ENCODE measurements at regions not wholly inside any gene's neighbourhood (a gene's known extent, or its start where the extent isn't known, plus 50 kb on each side); places are given as distances from the start of the nearest gene placed in this dataset.

- TF ChIP-seq POLR2A (IDR thresholded peaks at IDR 0.05) (no peak), CTCF (IDR thresholded peaks at IDR 0.05) (no peak)
Observed at GRCh38 chr9:108668938-108669335, 186.8 kb downstream of the ACTL7B start.
